ENCODE measurements at regions not wholly inside any gene's neighbourhood (a gene's known extent, or its start where the extent isn't known, plus 50 kb on each side); places are given as distances from the start of the nearest gene placed in this dataset.

DNA sequence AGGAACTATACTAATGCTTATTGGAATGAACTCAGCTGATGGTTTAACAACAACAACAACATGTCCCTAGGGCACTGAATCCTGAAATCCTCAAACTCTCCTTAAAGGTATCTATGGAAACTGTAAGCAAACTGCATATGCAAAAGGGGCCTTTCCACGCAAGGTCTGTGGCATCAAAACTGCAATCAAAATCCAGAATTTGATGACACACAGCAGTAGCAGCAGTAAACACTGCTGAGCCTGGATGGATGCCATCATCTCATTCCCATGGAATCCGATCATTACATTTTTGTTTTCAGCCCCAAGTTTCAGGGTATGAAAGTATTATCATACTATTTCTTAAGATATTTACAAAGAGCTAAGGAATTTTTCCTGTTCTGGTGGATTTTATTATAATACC is 399.7 kb downstream of the VPS13C start:
- TF ChIP-seq, protein P1, sequence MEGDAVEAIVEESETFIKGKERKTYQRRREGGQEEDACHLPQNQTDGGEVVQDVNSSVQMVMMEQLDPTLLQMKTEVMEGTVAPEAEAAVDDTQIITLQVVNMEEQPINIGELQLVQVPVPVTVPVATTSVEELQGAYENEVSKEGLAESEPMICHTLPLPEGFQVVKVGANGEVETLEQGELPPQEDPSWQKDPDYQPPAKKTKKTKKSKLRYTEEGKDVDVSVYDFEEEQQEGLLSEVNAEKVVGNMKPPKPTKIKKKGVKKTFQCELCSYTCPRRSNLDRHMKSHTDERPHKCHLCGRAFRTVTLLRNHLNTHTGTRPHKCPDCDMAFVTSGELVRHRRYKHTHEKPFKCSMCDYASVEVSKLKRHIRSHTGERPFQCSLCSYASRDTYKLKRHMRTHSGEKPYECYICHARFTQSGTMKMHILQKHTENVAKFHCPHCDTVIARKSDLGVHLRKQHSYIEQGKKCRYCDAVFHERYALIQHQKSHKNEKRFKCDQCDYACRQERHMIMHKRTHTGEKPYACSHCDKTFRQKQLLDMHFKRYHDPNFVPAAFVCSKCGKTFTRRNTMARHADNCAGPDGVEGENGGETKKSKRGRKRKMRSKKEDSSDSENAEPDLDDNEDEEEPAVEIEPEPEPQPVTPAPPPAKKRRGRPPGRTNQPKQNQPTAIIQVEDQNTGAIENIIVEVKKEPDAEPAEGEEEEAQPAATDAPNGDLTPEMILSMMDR (IDR thresholded peaks at IDR 0.05; ENCODE audit: poor library complexity, severe bottlenecking), result no peak
- TF ChIP-seq EP300 (conservative IDR thresholded peaks at IDR 0.05; ENCODE audit: poor library complexity, severe bottlenecking) (no peak), RAD21 (conservative IDR thresholded peaks at IDR 0.05) (no peak), EZH2 (IDR thresholded peaks at IDR 0.05; ENCODE audit: borderline replicate concordance, insufficient read depth, low read length, poor library complexity, severe bottlenecking) (no peak), TAF1 (IDR thresholded peaks at IDR 0.05; ENCODE audit: low read depth) (no peak), MXI1 (conservative IDR thresholded peaks at IDR 0.05; ENCODE audit: poor library complexity, severe bottlenecking) (no peak), POLR2AphosphoS5 (IDR thresholded peaks at IDR 0.05) (no peak)
- TF ChIP-seq, protein P2, sequence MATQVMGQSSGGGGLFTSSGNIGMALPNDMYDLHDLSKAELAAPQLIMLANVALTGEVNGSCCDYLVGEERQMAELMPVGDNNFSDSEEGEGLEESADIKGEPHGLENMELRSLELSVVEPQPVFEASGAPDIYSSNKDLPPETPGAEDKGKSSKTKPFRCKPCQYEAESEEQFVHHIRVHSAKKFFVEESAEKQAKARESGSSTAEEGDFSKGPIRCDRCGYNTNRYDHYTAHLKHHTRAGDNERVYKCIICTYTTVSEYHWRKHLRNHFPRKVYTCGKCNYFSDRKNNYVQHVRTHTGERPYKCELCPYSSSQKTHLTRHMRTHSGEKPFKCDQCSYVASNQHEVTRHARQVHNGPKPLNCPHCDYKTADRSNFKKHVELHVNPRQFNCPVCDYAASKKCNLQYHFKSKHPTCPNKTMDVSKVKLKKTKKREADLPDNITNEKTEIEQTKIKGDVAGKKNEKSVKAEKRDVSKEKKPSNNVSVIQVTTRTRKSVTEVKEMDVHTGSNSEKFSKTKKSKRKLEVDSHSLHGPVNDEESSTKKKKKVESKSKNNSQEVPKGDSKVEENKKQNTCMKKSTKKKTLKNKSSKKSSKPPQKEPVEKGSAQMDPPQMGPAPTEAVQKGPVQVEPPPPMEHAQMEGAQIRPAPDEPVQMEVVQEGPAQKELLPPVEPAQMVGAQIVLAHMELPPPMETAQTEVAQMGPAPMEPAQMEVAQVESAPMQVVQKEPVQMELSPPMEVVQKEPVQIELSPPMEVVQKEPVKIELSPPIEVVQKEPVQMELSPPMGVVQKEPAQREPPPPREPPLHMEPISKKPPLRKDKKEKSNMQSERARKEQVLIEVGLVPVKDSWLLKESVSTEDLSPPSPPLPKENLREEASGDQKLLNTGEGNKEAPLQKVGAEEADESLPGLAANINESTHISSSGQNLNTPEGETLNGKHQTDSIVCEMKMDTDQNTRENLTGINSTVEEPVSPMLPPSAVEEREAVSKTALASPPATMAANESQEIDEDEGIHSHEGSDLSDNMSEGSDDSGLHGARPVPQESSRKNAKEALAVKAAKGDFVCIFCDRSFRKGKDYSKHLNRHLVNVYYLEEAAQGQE (IDR thresholded peaks at IDR 0.05; ENCODE audit: borderline replicate concordance), result no peak

Data from neural cell (in vitro differentiated cells).